Dermis microvascular lymphatic vessel endothelial cell (primary cell): ENCODE measurements at regions not wholly inside any gene's neighbourhood (a gene's known extent, or its start where the extent isn't known, plus 50 kb on each side); places are given as distances from the start of the nearest gene placed in this dataset.
"Not testable (repeated sequence)": the region's sequence is repeated elsewhere in the genome, so short reads cannot be mapped to it uniquely, and the experiment has no call there.

Source experiments
- DNase-seq, 2 donors: peaks; one replicate each; pipeline versions ENCODE4 v3.0.0 to v3.0.0-alpha.2; 2010; ENCODE audit warnings: low read depth in 2 of 2

GRCh38 chr12:75650595-75651341, 139.4 kb upstream of the KRR1 start:
- no peak for DNase-seq

DNA sequence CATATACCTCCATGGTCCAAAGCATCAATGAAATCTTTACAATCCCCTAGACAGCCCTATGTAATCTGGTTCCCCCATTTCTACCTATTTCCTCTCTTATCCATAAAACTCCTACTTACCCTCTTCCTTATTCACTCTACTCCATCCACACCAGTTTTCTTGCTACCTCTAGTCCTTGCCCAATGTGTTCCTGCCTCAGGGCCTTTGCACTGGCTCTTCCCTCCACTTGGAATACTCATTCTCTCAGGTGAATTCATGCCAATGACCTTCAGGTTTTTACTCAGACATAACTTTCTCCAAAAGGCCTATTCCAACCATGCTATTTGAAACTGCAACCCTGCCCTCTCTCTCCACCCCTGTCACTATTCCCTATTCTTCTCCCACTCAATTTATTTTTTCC, 138.7 kb upstream of the KRR1 start:
- DNase-seq, result no peak

GRCh38 chr12:75648856-75649255, 137.4 kb upstream of the KRR1 start:
- no peak for DNase-seq

DNA sequence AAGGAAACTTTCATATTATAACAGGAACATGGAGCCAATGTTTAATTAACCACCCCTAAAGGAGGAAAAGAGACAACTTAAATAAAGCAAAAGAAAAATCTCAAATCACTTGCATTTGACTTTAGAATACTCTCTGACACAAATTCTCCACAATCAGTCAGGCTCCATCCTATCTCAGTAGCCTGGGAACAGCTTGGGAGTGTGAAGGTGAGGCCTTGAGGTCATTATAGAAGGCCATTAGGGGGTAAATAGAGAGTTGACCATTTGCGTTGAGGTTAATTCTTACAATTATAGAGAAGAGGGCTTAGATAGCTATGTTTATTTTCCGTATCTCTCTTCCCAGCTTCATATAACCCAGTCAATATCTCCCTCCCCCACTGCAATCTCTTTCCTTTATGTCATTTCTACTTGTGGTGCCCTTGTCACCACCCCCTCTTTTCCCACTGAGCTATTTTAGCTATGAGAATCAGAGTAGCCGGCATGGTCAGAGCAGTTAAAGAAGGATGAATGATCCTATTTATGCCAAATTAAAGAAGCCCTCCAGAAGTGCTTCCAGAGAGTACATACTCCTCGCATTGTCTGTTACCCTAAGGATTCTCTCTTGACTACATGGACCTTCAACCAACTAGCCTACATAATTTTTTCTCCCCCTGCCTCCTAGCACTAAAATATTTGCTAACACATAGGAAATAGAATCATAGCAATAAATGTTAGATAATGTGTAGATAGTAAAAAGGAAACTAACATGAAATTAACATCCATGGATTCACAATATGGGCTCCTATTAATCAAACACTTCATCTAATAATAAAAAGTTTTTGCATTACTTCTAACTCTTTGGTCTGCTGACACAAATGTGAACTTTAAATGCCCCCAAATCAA, 135.2 kb upstream of the KRR1 start:
- no peak for DNase-seq

- DNase-seq, result no peak
These were observed 133.2 kb upstream of the KRR1 start for GRCh38 chr12:75644472-75645072.

- not testable (repeated sequence) for DNase-seq
These were observed 131.7 kb upstream of the KRR1 start for GRCh38 chr12:75643119-75643518.

- DNase-seq, result no peak
These were observed 130.8 kb upstream of the KRR1 start for GRCh38 chr12:75642226-75642625.

GRCh38 chr12:75641031-75641780, 129.8 kb upstream of the KRR1 start:
- DNase-seq, result peak in 1 of 2 donors; percentile 35

GRCh38 chr12:75638792-75639191, 127.4 kb upstream of the KRR1 start:
- DNase-seq, result no peak

GRCh38 chr12:75636607-75637006, 125.2 kb upstream of the KRR1 start:
- DNase-seq, result no peak

DNA sequence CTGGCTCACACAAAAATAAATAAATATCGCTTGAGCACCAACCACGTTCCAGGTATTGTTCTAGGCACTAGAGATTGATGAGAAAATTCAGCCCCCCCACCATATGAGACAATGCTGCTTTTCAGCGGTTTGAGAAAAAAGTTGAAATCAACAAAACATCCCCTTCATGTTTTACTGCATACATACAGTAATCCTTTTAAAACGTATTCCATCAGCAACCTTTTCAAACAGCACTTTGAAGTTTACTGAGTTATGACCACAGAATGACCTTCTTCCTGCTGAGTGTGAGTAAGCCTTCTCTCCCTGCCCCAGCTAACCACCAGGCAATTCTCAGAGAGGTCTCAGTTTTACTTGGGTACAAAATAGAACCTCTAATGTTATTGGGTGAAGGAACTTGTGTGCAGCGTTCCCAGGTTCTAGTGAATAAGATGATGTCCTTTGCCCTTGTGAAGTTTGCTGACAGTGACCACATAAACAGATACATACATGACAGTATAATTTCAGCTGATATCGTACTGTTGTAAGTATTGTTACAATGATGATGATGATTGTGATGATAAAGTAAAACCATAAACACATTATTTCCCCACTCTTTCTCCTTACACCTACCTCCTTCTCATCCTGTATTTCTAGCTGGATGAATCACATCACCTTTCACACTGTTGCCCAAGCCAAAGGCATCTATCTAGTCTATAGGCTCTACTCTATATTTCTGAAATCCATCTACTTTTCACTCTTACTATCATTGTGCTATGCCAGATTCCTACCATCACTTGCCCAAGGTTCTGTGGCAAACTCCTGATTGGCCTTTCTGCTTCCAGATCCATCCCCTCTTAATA, 124.4 kb upstream of the KRR1 start:
- DNase-seq, result peak in 1 of 2 donors; percentile 79

DNA sequence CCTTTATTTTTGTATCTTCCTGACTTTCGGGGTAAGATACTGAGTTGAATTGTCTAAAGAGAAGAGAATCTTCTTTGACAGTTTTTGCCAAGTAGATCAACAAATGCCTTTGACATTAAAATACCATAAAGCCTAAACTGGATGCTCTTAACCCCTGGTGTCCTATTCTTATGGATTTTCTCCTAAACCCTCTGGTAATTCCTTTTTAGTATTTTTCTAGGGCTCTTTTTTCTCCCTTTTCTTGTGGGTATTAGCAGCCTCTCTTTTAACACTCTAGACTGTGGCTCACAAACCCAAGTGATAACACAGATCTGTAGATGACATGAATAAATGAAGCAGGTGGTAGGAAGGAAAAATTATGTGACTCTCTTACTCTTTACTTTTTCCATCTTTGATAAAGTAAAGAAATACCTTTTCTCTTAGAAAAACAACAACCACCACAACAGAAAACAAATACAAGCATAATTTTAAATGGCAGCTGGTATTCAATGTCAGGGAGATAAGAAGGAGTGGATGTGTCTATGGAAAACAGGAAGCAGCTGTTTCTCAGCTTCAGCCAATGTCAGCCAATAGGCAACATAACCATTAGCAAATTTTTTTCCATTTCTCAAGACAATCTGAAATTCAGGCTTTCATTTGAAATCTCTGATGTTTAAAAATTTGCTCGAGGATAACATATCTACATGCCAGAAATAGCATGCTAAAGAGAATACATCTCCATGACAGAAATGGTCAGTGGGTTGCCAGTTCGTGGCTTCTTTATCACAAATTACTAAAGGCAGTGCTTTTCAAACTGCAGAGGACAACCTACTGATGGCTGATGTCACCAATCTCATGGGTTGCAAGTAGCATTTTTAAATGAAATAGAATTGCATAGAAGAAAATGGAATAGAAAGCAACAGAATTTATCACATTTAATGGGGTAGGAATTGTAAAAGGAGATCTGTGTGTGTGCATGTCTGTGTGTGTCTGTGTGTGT, 123.1 kb upstream of the KRR1 start:
- peak in 1 of 2 donors; percentile 76 for DNase-seq

- no peak for DNase-seq
These were observed 122.4 kb upstream of the KRR1 start for GRCh38 chr12:75633789-75634188.

- peak in 1 of 2 donors; percentile 58 for DNase-seq
These were observed 121.0 kb upstream of the KRR1 start for GRCh38 chr12:75632442-75632841.

GRCh38 chr12:75631831-75632230, 120.4 kb upstream of the KRR1 start:
- DNase-seq, result no peak

DNA sequence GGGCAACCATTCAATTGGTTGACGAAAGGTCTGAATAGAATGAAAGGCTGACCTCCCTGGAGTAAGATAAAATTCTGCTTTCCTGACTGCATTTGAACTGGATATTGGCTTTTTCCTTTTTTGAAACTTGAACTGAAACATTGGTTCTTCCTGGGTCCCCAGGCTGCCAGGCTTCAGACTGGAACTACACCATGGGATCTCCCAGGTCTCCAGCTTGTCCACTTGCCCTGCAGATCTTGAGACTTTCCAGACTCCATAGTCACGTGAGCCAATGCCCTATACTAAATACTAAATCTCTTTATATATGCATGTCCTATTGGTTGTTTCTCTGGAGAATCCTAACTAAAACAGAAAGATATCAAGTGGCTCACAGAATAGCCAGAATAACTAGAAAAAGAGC, 118.7 kb upstream of the KRR1 start:
- DNase-seq, result no peak

- DNase-seq, result no peak
These were observed 117.5 kb upstream of the KRR1 start for GRCh38 chr12:75628916-75629315.

GRCh38 chr12:75628511-75628910, 117.1 kb upstream of the KRR1 start:
- DNase-seq, result no peak

- peak in 1 of 2 donors; percentile 73 for DNase-seq
These were observed 112.3 kb upstream of the KRR1 start for GRCh38 chr12:75623631-75624154.
